Loucy (cell line): ENCODE measurements at regions not wholly inside any gene's neighbourhood (a gene's known extent, or its start where the extent isn't known, plus 50 kb on each side); places are given as distances from the start of the nearest gene placed in this dataset.

Experiments used
- H2AFZ ChIP-seq: fragments of 200-600 bp; sonication (generic); 2 replicates; pipeline ENCODE4 v1.6.0; 2016; ENCODE audit warnings: antibody characterized with exemption, mild to moderate bottlenecking, low read length, moderate library complexity
- H3F3A ChIP-seq: fragments of 200-600 bp; 2 replicates; pipeline ENCODE4 v1.6.0; 2016; ENCODE audit warnings: antibody characterized with exemption, low read depth, mild to moderate bottlenecking
- H3K27me3 ChIP-seq: fragments of 200-600 bp; sonication (generic); 2 replicates; pipeline ENCODE4 v1.6.1; 2014; ENCODE audit warnings: low read length, mild to moderate bottlenecking; ENCODE audit not compliant: insufficient read depth, poor library complexity, severe bottlenecking
- H3K36me3 ChIP-seq: fragments of 200-600 bp; sonication (generic); 2 replicates; pipeline ENCODE4 v1.6.1; 2016; ENCODE audit warnings: low read length; ENCODE audit not compliant: insufficient read depth
- H3K4me1 ChIP-seq: fragments of 200-600 bp; sonication (generic); 2 replicates; pipeline ENCODE4 v1.5.1; 2014; ENCODE audit warnings: low read length, mild to moderate bottlenecking; ENCODE audit not compliant: insufficient read depth, poor library complexity, severe bottlenecking
- H3K4me2 ChIP-seq: fragments of 200-600 bp; sonication (generic); 2 replicates; pipeline ENCODE4 v1.6.0; 2014; ENCODE audit warnings: antibody characterized with exemption, low read length, low read depth, mild to moderate bottlenecking; ENCODE audit not compliant: poor library complexity, severe bottlenecking
- H3K4me3 ChIP-seq: fragments of 200-600 bp; sonication (generic); 2 replicates; pipeline ENCODE4 v1.5.1; 2014; ENCODE audit warnings: low read length, mild to moderate bottlenecking, mixed read lengths; ENCODE audit not compliant: poor library complexity, severe bottlenecking
- H3K79me2 ChIP-seq: fragments of 200-600 bp; sonication (generic); 2 replicates; pipeline ENCODE4 v1.6.1; 2014; ENCODE audit warnings: low read length; ENCODE audit not compliant: insufficient read depth
- H3K9ac ChIP-seq: fragments of 200-600 bp; sonication (generic); 2 replicates; pipeline ENCODE4 v1.6.0; 2014; ENCODE audit warnings: mild to moderate bottlenecking, low read depth, low read length, moderate library complexity; ENCODE audit not compliant: poor library complexity, severe bottlenecking
- H3K9me2 ChIP-seq: fragments of 200-600 bp; sonication (generic); replicated peaks from 2 replicates; pipeline ENCODE4 v1.6.1; 2016; ENCODE audit warnings: low read depth, low read length, mixed read lengths
- H3K9me3 ChIP-seq: fragments of 200-600 bp; sonication (generic); 2 replicates; pipeline ENCODE4 v1.6.1; 2014; ENCODE audit warnings: mild to moderate bottlenecking, antibody characterized with exemption, low read length, low read depth; ENCODE audit not compliant: insufficient read depth
- H4K20me1 ChIP-seq: fragments of 200-600 bp; sonication (generic); 2 replicates; pipeline ENCODE4 v1.6.0; 2014; ENCODE audit warnings: antibody characterized with exemption, low read length, mild to moderate bottlenecking; ENCODE audit not compliant: insufficient read depth, poor library complexity, severe bottlenecking
- EZH2phosphoT487 ChIP-seq: fragments of 200-600 bp; IDR thresholded peaks from 2 replicates; pipeline ENCODE4 v1.6.1; 2018; ENCODE audit warnings: antibody characterized with exemption, mild to moderate bottlenecking, moderate library complexity, borderline replicate concordance
- TF ChIP-seq, protein P1 (sequence below): fragments of 200-600 bp; sonication (generic); conservative IDR thresholded peaks from 2 replicates; pipeline ENCODE4 v1.5.1; 2014; ENCODE audit warnings: mild to moderate bottlenecking, antibody characterized with exemption, low read length

DNA sequence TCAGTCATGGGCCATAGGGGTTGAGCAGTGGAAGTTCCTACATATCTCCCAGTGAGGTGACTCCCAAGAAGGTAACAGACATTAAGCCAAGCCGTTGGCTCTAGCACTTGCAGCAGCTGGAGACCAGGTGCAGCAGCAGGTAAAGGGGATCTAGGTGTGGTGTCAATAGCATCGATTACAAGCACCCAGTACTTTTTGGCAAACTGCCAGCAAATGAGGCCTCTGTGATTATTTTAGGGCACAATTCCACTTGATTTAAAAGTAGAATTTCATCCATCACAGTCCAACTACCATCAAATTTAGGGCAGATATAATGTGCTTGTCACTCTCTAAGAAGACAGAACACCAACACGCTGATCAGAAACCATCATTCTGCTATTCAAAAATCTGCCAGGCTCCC lies 224.1 kb upstream of the EGLN3 start:
- Histone ChIP-seq H3K9me3 (no peaks in the 10 kb centered on the region), H3K9ac (no peak overlapping the region), H3F3A (no peaks in the 10 kb centered on the region), H3K79me2 (no peaks in the 10 kb centered on the region), H3K4me1 (no peaks in the 10 kb centered on the region), H2AFZ (no peak overlapping the region), H4K20me1 (no peaks in the 10 kb centered on the region), H3K4me3 (no peak overlapping the region), H3K36me3 (no peaks in the 10 kb centered on the region), H3K9me2 (no peaks in the 10 kb centered on the region), H3K4me2 (no peak overlapping the region), H3K27me3 (no peaks in the 10 kb centered on the region)
- TF ChIP-seq, protein P1, sequence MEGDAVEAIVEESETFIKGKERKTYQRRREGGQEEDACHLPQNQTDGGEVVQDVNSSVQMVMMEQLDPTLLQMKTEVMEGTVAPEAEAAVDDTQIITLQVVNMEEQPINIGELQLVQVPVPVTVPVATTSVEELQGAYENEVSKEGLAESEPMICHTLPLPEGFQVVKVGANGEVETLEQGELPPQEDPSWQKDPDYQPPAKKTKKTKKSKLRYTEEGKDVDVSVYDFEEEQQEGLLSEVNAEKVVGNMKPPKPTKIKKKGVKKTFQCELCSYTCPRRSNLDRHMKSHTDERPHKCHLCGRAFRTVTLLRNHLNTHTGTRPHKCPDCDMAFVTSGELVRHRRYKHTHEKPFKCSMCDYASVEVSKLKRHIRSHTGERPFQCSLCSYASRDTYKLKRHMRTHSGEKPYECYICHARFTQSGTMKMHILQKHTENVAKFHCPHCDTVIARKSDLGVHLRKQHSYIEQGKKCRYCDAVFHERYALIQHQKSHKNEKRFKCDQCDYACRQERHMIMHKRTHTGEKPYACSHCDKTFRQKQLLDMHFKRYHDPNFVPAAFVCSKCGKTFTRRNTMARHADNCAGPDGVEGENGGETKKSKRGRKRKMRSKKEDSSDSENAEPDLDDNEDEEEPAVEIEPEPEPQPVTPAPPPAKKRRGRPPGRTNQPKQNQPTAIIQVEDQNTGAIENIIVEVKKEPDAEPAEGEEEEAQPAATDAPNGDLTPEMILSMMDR: no peak
- no peak for TF ChIP-seq EZH2phosphoT487

DNA sequence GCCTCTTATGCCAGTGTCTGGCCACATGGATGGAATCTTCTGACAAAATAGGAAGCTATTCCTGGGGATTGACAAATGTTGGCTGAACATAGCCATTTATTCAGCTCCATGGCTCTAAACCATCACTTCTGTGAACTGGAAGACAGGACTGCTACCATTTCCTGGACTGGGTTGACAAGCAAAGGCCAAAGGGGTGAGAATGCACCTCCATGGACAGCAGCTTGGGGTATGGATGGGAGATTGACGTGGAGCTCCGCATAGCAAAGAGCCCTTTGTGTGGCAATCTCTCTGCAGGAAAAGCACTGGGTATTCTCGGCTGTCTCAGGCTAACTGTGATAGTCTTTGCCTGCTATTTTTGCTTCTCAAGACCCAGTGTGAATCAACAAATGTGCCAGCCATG lies 223.0 kb upstream of the EGLN3 start:
- no peaks in the 10 kb centered on the region for H3F3A ChIP-seq
- H3K4me1 ChIP-seq: no peaks in the 10 kb centered on the region
- no peak overlapping the region for H3K4me3 ChIP-seq
- H2AFZ ChIP-seq: no peak overlapping the region
- no peaks in the 10 kb centered on the region for H3K36me3 ChIP-seq
- TF ChIP-seq, protein P1: no peak
- no peak for TF ChIP-seq EZH2phosphoT487
- no peak overlapping the region for H3K9ac ChIP-seq
- no peaks in the 10 kb centered on the region for H3K9me3 ChIP-seq
- no peaks in the 10 kb centered on the region for H4K20me1 ChIP-seq
- H3K9me2 ChIP-seq: no peaks in the 10 kb centered on the region
- H3K4me2 ChIP-seq: no peak overlapping the region
- no peaks in the 10 kb centered on the region for H3K27me3 ChIP-seq
- no peaks in the 10 kb centered on the region for H3K79me2 ChIP-seq

DNA sequence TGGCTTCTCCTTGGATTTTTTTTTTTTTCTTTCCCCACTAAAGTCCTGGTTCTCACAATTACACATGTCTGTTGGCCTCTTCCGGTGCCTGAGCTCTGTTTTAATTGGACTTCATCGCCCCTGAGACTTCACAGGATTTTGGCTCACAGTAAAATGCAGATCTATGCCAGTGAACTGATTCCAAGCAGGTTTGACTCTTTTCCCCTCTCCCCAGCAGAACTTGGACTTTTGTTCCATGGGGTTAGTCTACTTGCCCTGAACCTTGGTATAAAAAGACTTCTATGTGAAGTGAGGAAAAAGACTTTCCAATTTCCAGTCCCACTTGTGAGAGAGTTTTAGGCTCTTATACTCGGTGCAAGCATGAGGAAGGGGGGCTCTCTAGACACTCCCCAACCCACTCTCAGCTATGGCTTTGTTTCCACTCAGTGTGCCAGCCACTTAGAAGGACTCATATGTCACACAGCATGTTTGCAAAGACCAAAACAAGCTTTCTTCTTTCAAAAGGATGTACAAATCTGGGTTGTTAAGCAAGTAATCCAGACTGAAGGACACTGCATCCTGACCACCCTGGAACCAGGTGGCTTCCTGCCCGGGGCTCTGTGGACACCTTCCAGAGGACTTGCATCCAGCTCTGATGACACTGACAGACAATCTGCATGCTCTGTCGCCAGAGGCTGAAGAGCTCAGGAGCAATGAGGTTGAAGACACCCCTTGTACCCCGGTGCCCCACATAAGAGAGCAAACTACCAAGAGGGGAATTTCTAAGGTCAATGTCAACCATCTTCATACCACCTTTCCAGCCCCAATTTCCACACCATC lies 221.9 kb upstream of the EGLN3 start:
- Histone ChIP-seq H3K79me2 (no peaks in the 10 kb centered on the region), H3K9ac (no peak overlapping the region), H3K36me3 (no peaks in the 10 kb centered on the region), H3K4me1 (no peaks in the 10 kb centered on the region), H3K9me2 (no peaks in the 10 kb centered on the region), H4K20me1 (no peaks in the 10 kb centered on the region), H3K27me3 (no peaks in the 10 kb centered on the region), H3K4me2 (no peak overlapping the region), H3F3A (no peaks in the 10 kb centered on the region), H3K4me3 (no peak overlapping the region), H3K9me3 (no peaks in the 10 kb centered on the region), H2AFZ (no peak overlapping the region)
- no peak for TF ChIP-seq EZH2phosphoT487
- TF ChIP-seq, protein P1: no peak
